H1 (cell line): ENCODE measurements at regions not wholly inside any gene's neighbourhood (a gene's known extent, or its start where the extent isn't known, plus 50 kb on each side); places are given as distances from the start of the nearest gene placed in this dataset.

Experiments used
- CTCF ChIA-PET: fragments of 300-600 bp; sonication (Branson Sonifier 250); formaldehyde crosslinking; loops from one replicate; lab custom pipeline; 2021; ENCODE audit not compliant: partially characterized antibody; lab: Charles Lee
- POLR2A ChIA-PET: fragments of 300-600 bp; sonication (Branson Sonifier 250); formaldehyde crosslinking; loops from one replicate; lab custom pipeline; 2021; ENCODE audit warnings: inconsistent platforms; ENCODE audit not compliant: partially characterized antibody; lab: Charles Lee
- DNase-seq, 2 experiments: peaks; one replicate each; pipeline versions ENCODE4 v3.0.0 to v3.0.0-alpha.2; 2010 to 2022; ENCODE audit warnings: low spot score in 2 of 2, low read depth in 1 of 2, mixed read lengths in 1 of 2
- FAIRE-seq: peaks from 2 replicates; lab custom pipeline; 2011; peaks lifted over from hg19 to GRCh38; lab: Jason Lieb, UNC
- H2AFZ ChIP-seq: 2 replicates; pipeline ENCODE4 v1.8.1; 2012; ENCODE audit warnings: low read length, inconsistent platforms
- H2AK5ac ChIP-seq: 2 replicates; pipeline ENCODE4 v1.6.1; 2013; ENCODE audit warnings: low read depth, low read length
- H2BK120ac ChIP-seq: replicated peaks from 2 replicates; pipeline ENCODE3; 2013; ENCODE audit warnings: low read depth, low read length, inconsistent platforms
- H2BK12ac ChIP-seq: 2 replicates; pipeline ENCODE4 v1.6.1; 2013; ENCODE audit warnings: low read depth, low read length
- H2BK15ac ChIP-seq: 2 replicates; pipeline ENCODE4 v1.6.1; 2013; ENCODE audit warnings: low read length
- H2BK20ac ChIP-seq: 2 replicates; pipeline ENCODE4 v1.6.1; 2013; ENCODE audit warnings: low read length
- H2BK5ac ChIP-seq: 2 replicates; pipeline ENCODE4 v1.6.1; 2013; ENCODE audit warnings: low read depth, low read length
- H3K14ac ChIP-seq: 2 replicates; pipeline ENCODE4 v1.6.1; 2013; ENCODE audit warnings: inconsistent platforms; ENCODE audit not compliant: insufficient read length
- H3K18ac ChIP-seq: 2 replicates; pipeline ENCODE4 v1.6.1; 2013; ENCODE audit warnings: low read length; ENCODE audit errors: extremely low read depth
- H3K23ac ChIP-seq: 2 replicates; pipeline ENCODE4 v1.6.1; 2013; ENCODE audit warnings: inconsistent platforms; ENCODE audit not compliant: insufficient read length
- H3K23me2 ChIP-seq: 2 replicates; pipeline ENCODE4 v1.6.1; 2013; ENCODE audit warnings: low read depth, low read length
- H3K27ac ChIP-seq: 2 replicates; pipeline ENCODE4 v1.6.1; 2011; ENCODE audit warnings: low read depth, low read length, inconsistent platforms
- H3K27me3 ChIP-seq, 4 experiments: replicated peaks in 1 of 4; 1 replicate in 1 of 4; 2 replicates in 3 of 4; pipeline versions ENCODE4 v1.6.1 to v1.8.1; 2011 to 2013; ENCODE audit warnings: low read length in 3 of 4, mild to moderate bottlenecking in 3 of 4, inconsistent platforms in 2 of 4, mixed read lengths in 2 of 4, moderate library complexity in 1 of 4; ENCODE audit not compliant: control insufficient read depth in 3 of 4, insufficient read depth in 3 of 4; ENCODE audit errors: extremely low read depth in 1 of 4
- H3K36me3 ChIP-seq, 4 experiments: 2 replicates each; pipeline versions ENCODE4 v1.6.1 to v1.8.1; 2011 to 2013; ENCODE audit warnings: mild to moderate bottlenecking in 4 of 4, low read length in 3 of 4, moderate library complexity in 2 of 4, control low read depth in 1 of 4, inconsistent platforms in 1 of 4; ENCODE audit not compliant: insufficient read depth in 4 of 4, control insufficient read depth in 2 of 4
- H3K4ac ChIP-seq: replicated peaks from 2 replicates; pipeline ENCODE3; 2013; ENCODE audit warnings: low read length, low read depth, mixed read lengths, inconsistent platforms; ENCODE audit not compliant: insufficient read length
- H3K4me1 ChIP-seq, 4 experiments: replicated peaks in 1 of 4; 1 replicate in 1 of 4; 2 replicates in 3 of 4; pipeline versions ENCODE4 v1.6.1 to v1.8.1; 2011 to 2013; ENCODE audit warnings: low read length in 3 of 4, inconsistent platforms in 2 of 4, mixed read lengths in 1 of 4; ENCODE audit not compliant: insufficient read depth in 4 of 4, control insufficient read depth in 3 of 4
- H3K4me2 ChIP-seq, 2 experiments: 2 replicates each; pipeline versions ENCODE4 v1.6.1 to v1.8.1; 2011 to 2013; ENCODE audit warnings: low read depth in 2 of 2, low read length in 2 of 2, control low read depth in 1 of 2, inconsistent platforms in 1 of 2, mild to moderate bottlenecking in 1 of 2; ENCODE audit not compliant: insufficient read depth in 1 of 2
- H3K4me3 ChIP-seq, 4 experiments: fragments of 200-600, 300-600 bp in 1 of 4; sonication (generic), shearing (Covaris generic), sonication (Bioruptor Twin) in 1 of 4; 2 replicates each; pipeline versions ENCODE4 v1.5.1 to v1.8.1; 2011 to 2016; ENCODE audit warnings: low read length in 4 of 4, low read depth in 3 of 4, control low read depth in 2 of 4, inconsistent platforms in 2 of 4, mild to moderate bottlenecking in 2 of 4, mixed read lengths in 1 of 4, moderate library complexity in 1 of 4; ENCODE audit not compliant: insufficient read depth in 2 of 4; ENCODE audit errors: extremely low read depth in 1 of 4
- H3K56ac ChIP-seq: replicated peaks from 2 replicates; pipeline ENCODE3; 2013; ENCODE audit warnings: low read depth, mild to moderate bottlenecking, mixed read lengths, low read length, inconsistent platforms; ENCODE audit not compliant: insufficient read length
- H3K79me1 ChIP-seq: 2 replicates; pipeline ENCODE4 v1.6.1; 2013; ENCODE audit warnings: low read depth, low read length, control low read depth
- H3K79me2 ChIP-seq, 2 experiments: 2 replicates each; pipeline versions ENCODE4 v1.6.1 to v1.8.1; 2012 to 2013; ENCODE audit warnings: low read length in 2 of 2, mild to moderate bottlenecking in 2 of 2, inconsistent platforms in 1 of 2; ENCODE audit not compliant: insufficient read depth in 2 of 2, control insufficient read depth in 1 of 2
- H3K9ac ChIP-seq, 4 experiments: replicated peaks in 1 of 4; 1 replicate in 1 of 4; 2 replicates in 3 of 4; pipeline versions ENCODE4 v1.6.1 to v1.8.1; 2011 to 2013; ENCODE audit warnings: low read depth in 3 of 4, low read length in 3 of 4, control low read depth in 2 of 4, mild to moderate bottlenecking in 2 of 4, moderate library complexity in 2 of 4, inconsistent platforms in 1 of 4; ENCODE audit errors: extremely low read depth in 1 of 4
- H3K9me3 ChIP-seq, 2 experiments: 2 replicates each; pipeline versions ENCODE4 v1.6.1 to v1.8.1; 2012 to 2013; ENCODE audit warnings: mild to moderate bottlenecking in 2 of 2, moderate library complexity in 2 of 2, control low read depth in 1 of 2, inconsistent platforms in 1 of 2, low read depth in 1 of 2, low read length in 1 of 2, mixed read lengths in 1 of 2; ENCODE audit not compliant: insufficient read depth in 2 of 2
- H4K20me1 ChIP-seq, 2 experiments: replicated peaks in 1 of 2; 2 replicates each; pipeline versions ENCODE3 to v1.8.1; 2011 to 2013; ENCODE audit warnings: inconsistent platforms in 2 of 2, low read length in 2 of 2, mild to moderate bottlenecking in 1 of 2; ENCODE audit not compliant: insufficient read depth in 2 of 2, control insufficient read depth in 1 of 2
- H4K5ac ChIP-seq: 2 replicates; pipeline ENCODE4 v1.6.1; 2013; ENCODE audit warnings: low read length, low read depth, mixed read lengths, inconsistent platforms; ENCODE audit not compliant: insufficient read length
- H4K8ac ChIP-seq: 2 replicates; pipeline ENCODE4 v1.8.0; 2013; ENCODE audit warnings: mild to moderate bottlenecking, moderate library complexity, low read length, inconsistent platforms; ENCODE audit not compliant: insufficient read depth; ENCODE audit errors: extremely low read depth
- H4K91ac ChIP-seq: replicated peaks from 2 replicates; pipeline ENCODE3; 2013; ENCODE audit warnings: low read length, mixed read lengths, inconsistent platforms; ENCODE audit not compliant: insufficient read length
- PHF8 ChIP-seq: fragments of 200-600 bp; sonication (generic); conservative IDR thresholded peaks from 2 replicates; pipeline ENCODE4 v1.7.1; 2012; ENCODE audit warnings: low read depth, mild to moderate bottlenecking, inconsistent platforms, low read length, moderate library complexity
- RFX5 ChIP-seq: IDR thresholded peaks from 2 replicates; pipeline ENCODE4 v1.6.1; 2011; ENCODE audit warnings: low read depth, low read length, improper control_type of control experiment, borderline replicate concordance
- WGBS, 2 experiments: shearing (Covaris generic) in 1 of 2; methylation state at CpG; one replicate each; pipeline versions ENCODE4 v1.1.6 to v1.1.7; 2013 to 2015; ENCODE audit warnings: low lambda C conversion rate in 2 of 2, mixed read lengths in 2 of 2, inconsistent platforms in 1 of 2, low coverage in 1 of 2, missing lambda C conversion rate in 1 of 2; ENCODE audit not compliant: insufficient replicate concordance in 2 of 2, insufficient coverage in 1 of 2, insufficient read length in 1 of 2; ENCODE audit errors: extremely low coverage in 1 of 2, missing lambda C conversion rate in 1 of 2; 5-methylcytosine and 5-hydroxymethylcytosine counted together

GRCh38 chr3:168540726-168541125, 445.0 kb upstream of the GOLIM4 start:
- Histone ChIP-seq H3K23me2 (no peaks in the 10 kb centered on the region; the same call in 1 of the 2 replicates), H4K20me1 (no peaks in the 10 kb centered on the region), H3K23ac (no peak overlapping the region), H3K4me3 (no peak overlapping the region), H3K4ac (no peak overlapping the region), H2BK120ac (no peak overlapping the region), H3K56ac (no peak overlapping the region), H2AFZ (no peak overlapping the region), H4K5ac (no peak overlapping the region), H2BK12ac (no peak overlapping the region), H3K36me3 (no peaks in the 10 kb centered on the region), H3K4me1 (peaks cover 0 to 7% (median 2%) of the 10 kb centered on the region in 4 experiments; a peak in 2 of 7 replicates), H4K91ac (no peak overlapping the region), H2BK15ac (no peak overlapping the region), H3K14ac (no peak overlapping the region), H3K79me1 (no peaks in the 10 kb centered on the region), H3K27me3 (no peaks in the 10 kb centered on the region), H3K4me2 (no peak overlapping the region), H2BK20ac (no peak overlapping the region), H3K79me2 (no peaks in the 10 kb centered on the region), H3K9ac (no peak overlapping the region), H2AK5ac (no peak overlapping the region), H4K8ac (no peak overlapping the region), H2BK5ac (no peak overlapping the region), H3K18ac (no peak overlapping the region), H3K9me3 (no peaks in the 10 kb centered on the region), H3K27ac (no peak overlapping the region)
- ChIA-PET CTCF (interaction anchor here (1.2 to 1.6 kb wide), 2 partner anchors 30 to 325 kb away, joined by 3 to 4 read pairs; no protein-coding TSS in a partner anchor), POLR2A (no interaction called here)
- 64 to 100% methylated on average over 1 to 2 of the region's 2 CpGs for WGBS, 2 experiments
- FAIRE-seq = no peak
- no peak for DNase-seq
- TF ChIP-seq PHF8 (no peak), RFX5 (no peak)
